ENCODE measurements at regions not wholly inside any gene's neighbourhood (a gene's known extent, or its start where the extent isn't known, plus 50 kb on each side); places are given as distances from the start of the nearest gene placed in this dataset.

DNA sequence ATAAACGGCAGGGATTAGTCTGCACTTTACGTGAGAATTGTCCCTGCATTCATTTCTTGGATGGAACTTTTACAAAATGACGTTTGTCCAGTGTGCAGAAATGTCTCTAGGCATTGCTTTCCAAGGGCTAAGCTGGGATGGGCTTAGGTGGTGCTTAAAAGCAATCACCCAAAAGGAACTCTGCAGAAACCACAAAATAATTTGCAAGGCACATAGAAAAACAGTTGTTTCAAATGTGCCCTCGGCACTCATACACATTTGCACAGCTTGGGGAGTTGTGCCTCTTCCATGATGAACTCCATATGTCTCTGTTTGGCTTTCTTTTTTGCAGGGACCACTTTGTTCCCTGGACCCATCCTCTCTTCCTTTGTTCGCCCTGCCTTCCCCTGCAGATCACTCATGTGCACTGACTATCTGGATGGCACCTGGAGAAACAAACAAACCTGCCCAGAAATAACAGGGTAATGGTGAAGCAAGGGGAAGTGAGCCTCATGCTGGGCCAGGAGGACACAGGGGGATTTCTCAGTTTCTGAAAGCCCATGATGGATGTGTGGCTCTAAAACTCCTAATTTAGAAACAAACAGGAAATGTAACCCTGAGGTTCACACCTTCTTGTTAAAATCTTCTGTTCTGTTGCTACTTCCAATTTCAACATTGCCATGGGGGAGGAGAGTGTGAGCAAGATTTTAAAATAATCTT is 150.2 kb downstream of the SNX19 start:
- TF ChIP-seq CTCF (IDR thresholded peaks at IDR 0.05), result no peak
- no peak for TF ChIP-seq POLR2AphosphoS5 (IDR thresholded peaks at IDR 0.05)
